A549 (cell line): ENCODE measurements at regions not wholly inside any gene's neighbourhood (a gene's known extent, or its start where the extent isn't known, plus 50 kb on each side); places are given as distances from the start of the nearest gene placed in this dataset.

Experiments
- ATAC-seq, 2 experiments: fragments of 200-7000 bp in 1 of 2; fragments of >200 bp in 1 of 2; cut with Nextera tagmentation in 1 of 2; cut with Tn5 transposase in 1 of 2; 3 replicates each; pipeline versions ENCODE4 v1.8.0 to v1.9.1; 2018 to 2020; ENCODE audit warnings: mild to moderate bottlenecking in 1 of 2, moderate library complexity in 1 of 2
- CTCF ChIA-PET: fragments of 300-600 bp; sonication (Branson Sonifier 250); formaldehyde crosslinking; extraction: SDS; loops from one replicate; lab custom pipeline; 2021; ENCODE audit warnings: antibody characterized with exemption, inconsistent platforms; lab: Yijun Ruan, JAX
- POLR2A ChIA-PET: fragments of 350-600 bp; formaldehyde crosslinking; extraction: SDS; loops from one replicate; lab custom pipeline; 2021; ENCODE audit warnings: antibody characterized with exemption, inconsistent platforms; lab: Yijun Ruan, JAX
- DNase-seq, 2 experiments: peaks; one replicate each; pipeline versions ENCODE4 v3.0.0 to v3.0.0-alpha.2; 2011 to 2016; ENCODE audit warnings: low read depth in 1 of 2, low spot score in 1 of 2
- FAIRE-seq: peaks from 2 replicates; lab custom pipeline; 2011; peaks lifted over from hg19 to GRCh38; lab: Jason Lieb, UNC
- H3K27ac ChIP-seq, 2 experiments: fragments of >200 bp; sonication (Bioruptor Twin); formaldehyde crosslinking; 3 replicates each; pipeline ENCODE4 v1.5.1; 2016 to 2017
- H3K4me1 ChIP-seq: fragments of >200 bp; sonication (Bioruptor Twin); formaldehyde crosslinking; 3 replicates; pipeline ENCODE4 v1.6.1; 2016
- H3K4me2 ChIP-seq: fragments of >200 bp; sonication (Bioruptor Twin); formaldehyde crosslinking; 3 replicates; pipeline ENCODE4 v1.6.1; 2016
- H3K4me3 ChIP-seq: fragments of >200 bp; sonication (Bioruptor Twin); formaldehyde crosslinking; 3 replicates; pipeline ENCODE4 v1.5.1; 2016
- H3K9me3 ChIP-seq: fragments of >200 bp; sonication (Bioruptor Twin); formaldehyde crosslinking; 3 replicates; pipeline ENCODE4 v1.6.1; 2016
- ATOH8 ChIP-seq: fragments of 250-450 bp; sonication (Bioruptor Pico); IDR thresholded peaks from 2 replicates; pipeline ENCODE4 v1.5.0; 2020; ENCODE audit warnings: low read depth, mild to moderate bottlenecking, moderate library complexity
- CBX8 ChIP-seq: fragments of 200-600 bp; sonication (generic); IDR thresholded peaks from 2 replicates; pipeline ENCODE4 v1.6.1; 2016
- CTCF ChIP-seq: fragments of >200 bp; sonication (Bioruptor Twin); formaldehyde crosslinking; IDR thresholded peaks from 3 replicates; pipeline ENCODE4 v1.5.1; 2016
- EHF ChIP-seq: fragments of 250-450 bp; sonication (Bioruptor Pico); IDR thresholded peaks from 2 replicates; pipeline ENCODE4 v1.5.0; 2020; ENCODE audit warnings: mild to moderate bottlenecking
- FOSB ChIP-seq: fragments of 250-450 bp; sonication (Bioruptor Pico); IDR thresholded peaks from 2 replicates; pipeline ENCODE4 v1.5.0; 2020; ENCODE audit warnings: mild to moderate bottlenecking, moderate library complexity
- FOXS1 ChIP-seq: fragments of 250-450 bp; sonication (Bioruptor Pico); IDR thresholded peaks from 2 replicates; pipeline ENCODE4 v1.5.0; 2020; ENCODE audit warnings: mild to moderate bottlenecking, moderate library complexity
- HDAC2 ChIP-seq: fragments of 200-600 bp; sonication (generic); IDR thresholded peaks from 2 replicates; pipeline ENCODE4 v1.6.1; 2016
- HEYL ChIP-seq: fragments of 250-450 bp; sonication (Bioruptor Pico); IDR thresholded peaks from 2 replicates; pipeline ENCODE4 v1.8.0; 2021; ENCODE audit warnings: mild to moderate bottlenecking, moderate library complexity
- HMGXB4 ChIP-seq: fragments of 250-450 bp; sonication (Bioruptor Pico); IDR thresholded peaks from 2 replicates; pipeline ENCODE4 v1.5.0; 2021; ENCODE audit warnings: mild to moderate bottlenecking, moderate library complexity, borderline replicate concordance
- HOXB5 ChIP-seq: fragments of 250-450 bp; sonication (Bioruptor Pico); IDR thresholded peaks from 2 replicates; pipeline ENCODE4 v1.5.0; 2020; ENCODE audit warnings: mild to moderate bottlenecking, moderate library complexity
- MAFK ChIP-seq: fragments of 450-650 bp; IDR thresholded peaks from 2 replicates; pipeline ENCODE4 v1.6.1; 2014; ENCODE audit not compliant: partially characterized antibody
- MAX ChIP-seq: IDR thresholded peaks from 2 replicates; pipeline ENCODE4 v1.6.1; 2012
- MYC ChIP-seq: IDR thresholded peaks from 2 replicates; pipeline ENCODE4 v1.6.1; 2012; ENCODE audit warnings: mild to moderate bottlenecking, inconsistent platforms, low read length, improper control_type of control experiment, borderline replicate concordance
- PHF8 ChIP-seq: fragments of 200-600 bp; sonication (generic); IDR thresholded peaks from 2 replicates; pipeline ENCODE4 v1.6.1; 2016; ENCODE audit warnings: low read depth, mild to moderate bottlenecking, antibody characterized with exemption, moderate library complexity, borderline replicate concordance
- RCOR1 ChIP-seq: fragments of 150-350 bp; IDR thresholded peaks from 2 replicates; pipeline ENCODE4 v1.6.1; 2014; ENCODE audit warnings: antibody characterized with exemption, low read length, low read depth
- SMC3 ChIP-seq: fragments of >200 bp; sonication (Bioruptor Twin); formaldehyde crosslinking; IDR thresholded peaks from 3 replicates; pipeline ENCODE4 v1.6.1; 2018; ENCODE audit warnings: inconsistent platforms
- SREBF2 ChIP-seq: fragments of 450-650 bp; IDR thresholded peaks from 2 replicates; pipeline ENCODE4 v1.6.1; 2014; ENCODE audit warnings: mild to moderate bottlenecking, moderate library complexity
- TFCP2L1 ChIP-seq: fragments of 250-450 bp; sonication (Bioruptor Pico); IDR thresholded peaks from 2 replicates; pipeline ENCODE4 v1.5.0; 2021; ENCODE audit warnings: mild to moderate bottlenecking
- TP53 ChIP-seq: fragments of 250-450 bp; sonication (Bioruptor Pico); IDR thresholded peaks from 2 replicates; pipeline ENCODE4 v1.5.0; 2021; ENCODE audit warnings: mild to moderate bottlenecking, moderate library complexity
- ZFP36 ChIP-seq: fragments of 450-650 bp; IDR thresholded peaks from 2 replicates; pipeline ENCODE4 v1.6.1; 2014; ENCODE audit warnings: borderline replicate concordance; ENCODE audit not compliant: partially characterized antibody
- ZSCAN20 ChIP-seq: fragments of 250-450 bp; sonication (Bioruptor Pico); IDR thresholded peaks from 2 replicates; pipeline ENCODE4 v1.8.0; 2022; ENCODE audit warnings: mild to moderate bottlenecking, moderate library complexity
- WGBS: methylation state at CpG from one replicate; pipeline ENCODE4 v1.1.6; 2017; ENCODE audit errors: missing lambda C conversion rate; 5-methylcytosine and 5-hydroxymethylcytosine counted together

GRCh38 chr2:236705295-236706105 is 135.9 kb downstream of the ACKR3 start:
- no peak; a peak in 1 of 6 replicates for ATAC-seq
- Histone ChIP-seq H3K4me1 (no peaks in the 10 kb centered on the region), H3K27ac (no peak overlapping the region)
- ChIA-PET CTCF (no interaction called here), POLR2A (no interaction called here)
- no peak for TF ChIP-seq FOXS1 (CRISPR knock-in tag)
- TF ChIP-seq, all 56 proteins: peak for 0
- 70% methylated on average over 12 of the region's 12 CpGs for WGBS
- DNase-seq = no peak
- FAIRE-seq = no peak
- Histone ChIP-seq H3K4me2 (no peak overlapping the region), H3K4me3 (no peak overlapping the region), H3K9me3 (no peaks in the 10 kb centered on the region)

- Histone ChIP-seq H3K27ac (no peak overlapping the region), H3K4me1 (no peaks in the 10 kb centered on the region), H3K9me3 (no peaks in the 10 kb centered on the region), H3K4me2 (no peak overlapping the region), H3K4me3 (no peak overlapping the region)
- POLR2A ChIA-PET = no interaction called here
- WGBS = 63% methylated on average over 4 of the region's 7 CpGs
- no peak for TF ChIP-seq ZFP36
- TF ChIP-seq ATOH8 (CRISPR knock-in tag) = no peak
- no peak for TF ChIP-seq HMGXB4 (CRISPR knock-in tag)
- TF ChIP-seq HEYL (CRISPR knock-in tag) = no peak
- no peak for TF ChIP-seq MAX
- CTCF ChIA-PET = no interaction called here
- ATAC-seq = no peak
- no peak for FAIRE-seq
- DNase-seq = no peak
Observed at GRCh38 chr2:236706288-236706687, 136.7 kb downstream of the ACKR3 start.

- Histone ChIP-seq H3K4me2 (no peak overlapping the region), H3K27ac (no peak overlapping the region), H3K9me3 (no peaks in the 10 kb centered on the region), H3K4me1 (peaks cover 4% of the 10 kb centered on the region; the same call in 2 of the 3 replicates), H3K4me3 (no peak overlapping the region)
- POLR2A ChIA-PET = no interaction called here
- CTCF ChIA-PET = no interaction called here
- ATAC-seq (no peak), FAIRE-seq (no peak), DNase-seq (no peak)
- no peak for TF ChIP-seq EHF (CRISPR knock-in tag)
- no peak for TF ChIP-seq HDAC2
- no peak for TF ChIP-seq SMC3
- no peak for TF ChIP-seq TP53 (CRISPR knock-in tag)
- TF ChIP-seq SREBF2 = no peak
- no peak for TF ChIP-seq HMGXB4 (CRISPR knock-in tag)
- TF ChIP-seq CTCF = no peak
- TF ChIP-seq MAFK = no peak
- no peak for TF ChIP-seq FOSB (CRISPR knock-in tag)
- no peak for TF ChIP-seq CBX8
- TF ChIP-seq TFCP2L1 (CRISPR knock-in tag) = no peak
- no peak for TF ChIP-seq MYC
- TF ChIP-seq HOXB5 (CRISPR knock-in tag) = no peak
- no peak for TF ChIP-seq MAX
- TF ChIP-seq ZSCAN20 (CRISPR knock-in tag) = no peak
- no peak for TF ChIP-seq PHF8
- TF ChIP-seq RCOR1 = no peak
Observed at GRCh38 chr2:236706803-236707202, 137.2 kb downstream of the ACKR3 start.
